Cardiac muscle cell (in vitro differentiated cells and primary cell): ENCODE measurements at regions not wholly inside any gene's neighbourhood (a gene's known extent, or its start where the extent isn't known, plus 50 kb on each side); places are given as distances from the start of the nearest gene placed in this dataset.

Experiments
- DNase-seq, 2 donors: peaks; one replicate each; pipeline versions ENCODE4 v3.0.0 to v3.0.0-alpha.2; 2010 to 2017; ENCODE audit warnings: low read depth in 1 of 2, low spot score in 1 of 2
- H3K27ac ChIP-seq: fragments of 200-600 bp; sonication (generic); 2 replicates; pipeline ENCODE4 v1.5.1; 2016
- H3K27me3 ChIP-seq: fragments of 200-600 bp; sonication (generic); 2 replicates; pipeline ENCODE4 v1.6.0; 2016; ENCODE audit warnings: control low read depth
- H3K36me3 ChIP-seq: fragments of 200-600 bp; sonication (generic); 2 replicates; pipeline ENCODE4 v1.5.1; 2016; ENCODE audit warnings: control low read depth
- H3K4me1 ChIP-seq: fragments of 200-600 bp; sonication (generic); 2 replicates; pipeline ENCODE4 v1.8.1; 2017; ENCODE audit warnings: low read depth, mild to moderate bottlenecking, mixed run types
- H3K4me3 ChIP-seq: fragments of 200-600 bp; sonication (generic); 2 replicates; pipeline ENCODE4 v1.5.1; 2016; ENCODE audit warnings: mild to moderate bottlenecking
- H3K9me3 ChIP-seq: fragments of 200-600 bp; sonication (generic); 2 replicates; pipeline ENCODE4 v1.5.1; 2017; ENCODE audit warnings: low read depth, mild to moderate bottlenecking, control low read depth
- TF ChIP-seq, protein P1 (sequence below): IDR thresholded peaks from 2 replicates; pipeline ENCODE4 v1.5.1; 2012; ENCODE audit warnings: low read depth, mild to moderate bottlenecking, low read length

GRCh38 chr11:127247261-127247851 is 246.8 kb upstream of the KIRREL3 start:
- no peak overlapping the region for H3K27ac ChIP-seq
- TF ChIP-seq, protein P1, sequence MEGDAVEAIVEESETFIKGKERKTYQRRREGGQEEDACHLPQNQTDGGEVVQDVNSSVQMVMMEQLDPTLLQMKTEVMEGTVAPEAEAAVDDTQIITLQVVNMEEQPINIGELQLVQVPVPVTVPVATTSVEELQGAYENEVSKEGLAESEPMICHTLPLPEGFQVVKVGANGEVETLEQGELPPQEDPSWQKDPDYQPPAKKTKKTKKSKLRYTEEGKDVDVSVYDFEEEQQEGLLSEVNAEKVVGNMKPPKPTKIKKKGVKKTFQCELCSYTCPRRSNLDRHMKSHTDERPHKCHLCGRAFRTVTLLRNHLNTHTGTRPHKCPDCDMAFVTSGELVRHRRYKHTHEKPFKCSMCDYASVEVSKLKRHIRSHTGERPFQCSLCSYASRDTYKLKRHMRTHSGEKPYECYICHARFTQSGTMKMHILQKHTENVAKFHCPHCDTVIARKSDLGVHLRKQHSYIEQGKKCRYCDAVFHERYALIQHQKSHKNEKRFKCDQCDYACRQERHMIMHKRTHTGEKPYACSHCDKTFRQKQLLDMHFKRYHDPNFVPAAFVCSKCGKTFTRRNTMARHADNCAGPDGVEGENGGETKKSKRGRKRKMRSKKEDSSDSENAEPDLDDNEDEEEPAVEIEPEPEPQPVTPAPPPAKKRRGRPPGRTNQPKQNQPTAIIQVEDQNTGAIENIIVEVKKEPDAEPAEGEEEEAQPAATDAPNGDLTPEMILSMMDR = no peak
- no peaks in the 10 kb centered on the region for H3K27me3 ChIP-seq
- H3K4me3 ChIP-seq = no peak overlapping the region
- H3K4me1 ChIP-seq = peaks cover 3% of the 10 kb centered on the region
- no peaks in the 10 kb centered on the region for H3K36me3 ChIP-seq
- DNase-seq = no peak
- H3K9me3 ChIP-seq = no peaks in the 10 kb centered on the region

- TF ChIP-seq, protein P1 = no peak
These were observed 242.1 kb upstream of the KIRREL3 start for GRCh38 chr11:127242676-127243075.

DNA sequence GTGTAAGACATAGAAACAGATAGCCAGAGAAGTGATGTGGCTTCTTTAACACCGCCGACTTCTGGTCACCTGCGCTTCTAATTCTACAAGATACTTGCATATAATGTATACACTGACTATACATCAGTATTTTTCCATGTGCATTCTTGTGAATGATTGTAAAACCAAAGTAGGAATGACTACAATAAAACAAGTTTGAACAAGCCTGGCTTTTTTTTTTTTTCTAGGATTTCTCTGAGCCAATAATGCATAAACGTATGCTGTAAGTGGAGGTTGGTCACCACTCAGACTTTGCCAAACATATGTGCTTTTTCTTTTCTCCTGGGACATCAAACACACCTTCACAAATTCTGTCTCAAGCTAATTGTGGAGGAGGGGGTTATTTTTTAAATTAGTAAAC is 237.8 kb upstream of the KIRREL3 start:
- Histone ChIP-seq H3K4me3 (no peak overlapping the region), H3K9me3 (no peaks in the 10 kb centered on the region), H3K4me1 (no peaks in the 10 kb centered on the region), H3K36me3 (no peaks in the 10 kb centered on the region), H3K27me3 (no peaks in the 10 kb centered on the region), H3K27ac (no peak overlapping the region)
- TF ChIP-seq, protein P1 = no peak
- no peak for DNase-seq

More at GRCh38 chr11:127242676-127243075, 242.1 kb upstream of the KIRREL3 start:
- DNase-seq = no peak
- no peak overlapping the region for H3K27ac ChIP-seq
- no peaks in the 10 kb centered on the region for H3K9me3 ChIP-seq
- no peaks in the 10 kb centered on the region for H3K36me3 ChIP-seq
- H3K27me3 ChIP-seq = no peaks in the 10 kb centered on the region
- H3K4me3 ChIP-seq = no peak overlapping the region
- H3K4me1 ChIP-seq = no peaks in the 10 kb centered on the region

GRCh38 chr11:127236776-127237175 is 236.2 kb upstream of the KIRREL3 start:
- TF ChIP-seq, protein P1 = no peak
- Histone ChIP-seq H3K36me3 (no peaks in the 10 kb centered on the region), H3K9me3 (no peaks in the 10 kb centered on the region), H3K27me3 (no peaks in the 10 kb centered on the region), H3K4me1 (no peaks in the 10 kb centered on the region), H3K27ac (no peak overlapping the region), H3K4me3 (no peak overlapping the region)
- DNase-seq = no peak

- no peaks in the 10 kb centered on the region for H3K4me1 ChIP-seq
- no peak overlapping the region for H3K4me3 ChIP-seq
- no peak overlapping the region for H3K27ac ChIP-seq
- no peaks in the 10 kb centered on the region for H3K36me3 ChIP-seq
- DNase-seq = no peak
- no peaks in the 10 kb centered on the region for H3K27me3 ChIP-seq
- TF ChIP-seq, protein P1 = no peak
- H3K9me3 ChIP-seq = no peaks in the 10 kb centered on the region
These were observed 233.4 kb upstream of the KIRREL3 start for GRCh38 chr11:127233998-127234397.
